Forelimb muscle (tissue), 1 donor: ENCODE measurements at regions not wholly inside any gene's neighbourhood (a gene's known extent, or its start where the extent isn't known, plus 50 kb on each side); places are given as distances from the start of the nearest gene placed in this dataset.
"Not testable (repeated sequence)": the region's sequence is repeated elsewhere in the genome, so short reads cannot be mapped to it uniquely, and the experiment has no call there.

Experiments used
- DNase-seq: peaks from one replicate; pipeline ENCODE4 v3.0.0-alpha.2; 2013; ENCODE audit warnings: low read depth

GRCh38 chr16:7967996-7968509 lies 622.3 kb downstream of the TMEM114 start:
- no peak for DNase-seq

GRCh38 chr16:7964744-7965143 lies 625.6 kb downstream of the TMEM114 start:
- no peak for DNase-seq

DNA sequence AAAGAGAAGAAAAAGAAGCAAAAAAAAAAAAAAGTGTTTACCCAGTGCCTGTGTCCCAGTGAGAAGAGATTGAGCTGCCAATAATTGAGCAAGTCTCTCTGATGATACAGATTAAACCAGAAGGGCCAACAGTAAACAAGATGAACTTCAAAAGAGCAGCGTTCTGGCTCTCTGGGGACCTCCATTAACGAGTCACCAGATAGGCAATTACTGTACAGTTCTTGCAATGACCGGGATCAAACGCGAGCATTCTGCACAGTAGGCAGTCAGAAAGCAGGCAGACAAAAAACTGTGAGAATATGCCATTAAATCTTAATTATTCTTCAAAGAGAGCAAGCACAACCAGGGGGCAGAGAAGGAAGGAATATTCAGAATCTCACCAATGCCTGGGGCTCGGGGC lies 626.1 kb downstream of the TMEM114 start:
- DNase-seq = no peak

DNA sequence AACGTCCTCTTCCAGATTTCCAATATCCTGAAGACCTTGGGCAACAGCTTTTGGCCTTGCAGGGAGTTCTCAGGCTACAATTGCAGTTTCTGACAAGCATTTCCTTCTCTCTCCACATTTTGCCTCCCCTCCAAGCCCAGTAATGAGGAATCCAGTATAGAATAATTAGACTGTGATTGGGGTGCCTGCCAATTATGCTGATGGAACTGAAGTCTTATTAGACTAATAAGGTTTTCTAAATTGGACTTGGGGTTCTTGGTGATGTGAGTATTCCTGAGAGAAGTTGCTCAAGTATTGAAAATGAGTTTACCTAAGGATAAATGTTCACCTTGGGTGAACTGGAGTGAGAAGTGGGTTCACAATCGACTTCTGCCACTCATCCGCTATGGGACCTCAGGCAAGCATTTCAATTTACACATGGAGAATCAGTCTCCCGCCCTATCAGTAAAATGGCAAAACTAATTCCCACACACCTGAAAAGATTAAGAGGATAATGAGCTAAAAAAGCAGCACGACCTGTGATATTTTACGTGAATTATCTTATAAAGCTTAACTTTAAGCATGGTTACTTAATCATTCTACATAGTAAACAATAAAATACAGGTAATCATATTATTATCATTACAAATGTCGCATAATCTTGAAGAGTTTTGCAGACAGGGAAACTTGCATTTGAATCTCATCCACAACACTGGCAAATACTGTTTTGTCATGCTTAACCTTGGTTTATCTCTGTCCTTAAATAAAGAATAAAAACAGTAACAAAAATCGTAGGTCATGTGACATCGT lies 628.0 kb downstream of the TMEM114 start:
- DNase-seq = no peak

DNA sequence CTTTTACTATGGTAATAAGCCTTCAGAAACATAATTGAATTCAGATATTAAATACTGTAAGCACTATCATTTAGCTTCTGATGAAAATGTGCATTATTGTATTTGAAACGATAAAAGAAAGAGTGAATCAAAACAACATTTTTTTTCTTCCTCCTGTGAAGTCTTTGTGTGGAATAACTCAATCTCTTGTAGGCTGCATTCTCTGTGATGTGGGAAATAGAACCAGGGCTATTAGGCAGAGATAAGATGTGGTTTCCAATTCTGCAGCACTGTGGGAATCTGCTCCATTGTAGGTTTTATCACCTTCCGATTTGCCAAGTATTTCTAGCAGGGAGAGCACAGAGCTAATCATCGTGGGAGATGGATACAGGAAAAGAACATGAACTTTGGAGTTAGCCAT lies 624.5 kb downstream of the RBFOX1 start:
- DNase-seq = no peak

DNA sequence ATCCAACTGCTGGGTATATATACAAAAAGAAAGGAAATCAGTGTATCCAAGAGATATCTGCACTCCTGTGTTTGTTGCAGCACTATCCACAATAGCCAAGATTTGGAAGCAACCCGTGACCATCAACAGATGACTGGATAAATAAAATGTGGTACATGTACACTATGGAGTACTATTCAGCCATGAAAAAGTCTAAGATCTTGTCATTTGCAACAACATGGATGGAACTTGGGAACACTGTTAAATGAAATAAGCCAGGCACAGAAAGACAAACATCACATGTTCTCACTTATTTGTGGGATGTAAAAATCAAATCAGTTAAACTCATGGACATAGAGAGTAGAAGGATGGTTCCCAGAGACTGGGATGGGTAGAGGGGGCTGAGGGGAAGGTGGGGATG lies 620.7 kb downstream of the RBFOX1 start:
- DNase-seq = no peak

- DNase-seq = no peak
These were observed 613.5 kb downstream of the RBFOX1 start for GRCh38 chr16:7946142-7946541.

GRCh38 chr16:7938175-7938574 lies 605.5 kb downstream of the RBFOX1 start:
- DNase-seq = peak; percentile 84

GRCh38 chr16:7921345-7921744 lies 588.7 kb downstream of the RBFOX1 start:
- no peak for DNase-seq

GRCh38 chr16:7919782-7920181 lies 587.1 kb downstream of the RBFOX1 start:
- no peak for DNase-seq

DNA sequence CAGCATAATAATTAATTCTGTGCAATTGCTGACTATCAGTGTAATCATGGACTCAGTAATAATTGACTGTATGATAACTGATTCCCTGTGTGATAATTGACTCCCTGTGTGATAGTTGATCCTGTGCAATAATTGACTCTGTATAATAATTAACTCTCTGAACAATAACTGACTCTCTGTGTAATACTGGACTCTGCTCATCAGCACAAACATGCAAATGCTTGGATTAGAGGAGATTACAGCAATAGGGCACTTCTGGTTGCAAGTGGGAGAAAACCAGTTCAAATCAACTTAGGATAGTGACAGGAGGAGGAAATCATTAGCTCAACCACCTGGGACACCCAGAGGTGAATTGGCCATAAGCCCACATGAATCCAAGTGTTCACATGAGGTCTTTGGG lies 582.1 kb downstream of the RBFOX1 start:
- no peak for DNase-seq

- DNase-seq = no peak
These were observed 579.5 kb downstream of the RBFOX1 start for GRCh38 chr16:7912132-7912531.

- no peak for DNase-seq
These were observed 577.5 kb downstream of the RBFOX1 start for GRCh38 chr16:7910116-7910515.

GRCh38 chr16:7888411-7888810 lies 555.8 kb downstream of the RBFOX1 start:
- DNase-seq = peak; percentile 17

GRCh38 chr16:7887316-7887715 lies 554.7 kb downstream of the RBFOX1 start:
- DNase-seq = no peak

DNA sequence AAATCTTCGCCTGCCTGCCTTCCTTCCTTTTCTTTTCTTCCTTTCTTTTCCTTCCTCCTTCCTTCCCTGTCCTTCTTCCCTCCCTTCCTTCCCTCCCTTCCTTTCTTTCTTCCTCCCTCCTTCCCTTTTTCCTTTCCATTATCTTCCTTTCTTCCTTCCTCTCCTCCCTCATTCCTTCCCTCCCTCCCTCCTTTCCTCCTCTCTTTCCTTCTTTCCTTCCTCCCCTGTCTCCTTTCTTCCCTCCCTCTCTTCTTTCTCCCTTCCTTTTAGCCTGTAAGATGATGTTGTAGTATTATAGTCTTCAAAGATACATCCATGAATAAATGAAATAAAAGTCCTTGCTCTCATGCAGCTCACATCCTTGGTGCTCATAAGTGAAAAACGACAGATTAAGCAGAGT lies 539.3 kb downstream of the RBFOX1 start:
- DNase-seq = no peak

GRCh38 chr16:7871371-7871770 lies 538.7 kb downstream of the RBFOX1 start:
- DNase-seq = no peak

DNA sequence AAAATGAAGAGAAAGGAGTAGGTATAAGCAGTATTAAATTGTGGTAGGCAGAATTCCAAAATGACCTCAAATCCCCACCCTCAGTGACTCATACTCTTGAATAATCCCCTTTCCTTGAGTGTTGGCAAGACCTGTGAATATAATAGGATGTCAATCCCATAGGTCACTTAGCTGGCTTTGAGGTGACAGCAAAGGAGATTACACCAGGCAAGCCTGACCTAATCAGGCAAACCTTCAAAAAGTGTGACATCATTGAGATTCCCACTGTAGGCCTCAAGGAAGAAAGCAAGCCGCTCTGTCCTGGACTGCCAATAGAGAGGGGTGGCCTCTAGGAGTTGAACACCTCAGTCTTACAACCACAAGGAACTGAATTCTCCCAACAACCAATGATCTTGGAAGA lies 535.2 kb downstream of the RBFOX1 start:
- DNase-seq = no peak

DNA sequence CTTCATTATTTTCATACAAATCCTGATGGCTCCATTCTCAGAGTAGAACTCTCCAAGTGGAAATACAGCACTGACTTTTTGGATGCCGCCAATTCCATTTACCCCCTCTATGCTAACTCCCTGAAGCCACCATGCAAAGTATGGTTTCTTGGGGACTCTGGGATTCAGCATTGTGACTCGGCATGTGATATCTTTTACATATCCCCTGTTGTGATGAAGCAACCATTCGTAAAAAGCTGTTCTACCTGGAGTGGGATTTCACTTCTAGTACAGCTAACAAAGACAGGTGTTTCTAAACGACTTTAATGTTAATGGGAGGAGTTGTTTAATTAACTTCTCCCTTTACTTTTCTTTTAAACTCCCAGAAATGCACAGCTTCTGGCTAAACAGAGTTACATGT lies 533.5 kb downstream of the RBFOX1 start:
- no peak for DNase-seq

GRCh38 chr16:7865393-7865792 lies 532.7 kb downstream of the RBFOX1 start:
- DNase-seq = not testable (repeated sequence)

- no peak for DNase-seq
These were observed 529.4 kb downstream of the RBFOX1 start for GRCh38 chr16:7861891-7862582.

DNA sequence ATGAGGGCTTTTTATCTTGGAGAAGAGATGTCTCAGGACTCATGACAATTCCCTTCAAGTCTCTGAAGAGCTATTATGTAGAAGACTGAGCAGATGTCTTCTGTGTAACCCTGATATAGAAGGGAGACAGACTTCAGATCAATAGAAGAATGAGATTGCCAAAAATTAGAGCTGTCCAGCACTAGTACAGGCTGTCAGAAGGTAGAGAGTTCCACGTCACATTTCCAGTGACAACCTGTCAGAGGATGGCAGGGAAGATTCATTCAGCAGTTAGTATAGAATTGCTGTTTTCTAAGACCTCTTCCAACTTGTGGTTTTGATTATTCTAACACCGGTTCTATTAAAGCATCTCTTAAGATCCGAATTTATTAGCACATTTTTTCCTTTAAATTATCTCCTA lies 520.6 kb downstream of the RBFOX1 start:
- DNase-seq = no peak

DNA sequence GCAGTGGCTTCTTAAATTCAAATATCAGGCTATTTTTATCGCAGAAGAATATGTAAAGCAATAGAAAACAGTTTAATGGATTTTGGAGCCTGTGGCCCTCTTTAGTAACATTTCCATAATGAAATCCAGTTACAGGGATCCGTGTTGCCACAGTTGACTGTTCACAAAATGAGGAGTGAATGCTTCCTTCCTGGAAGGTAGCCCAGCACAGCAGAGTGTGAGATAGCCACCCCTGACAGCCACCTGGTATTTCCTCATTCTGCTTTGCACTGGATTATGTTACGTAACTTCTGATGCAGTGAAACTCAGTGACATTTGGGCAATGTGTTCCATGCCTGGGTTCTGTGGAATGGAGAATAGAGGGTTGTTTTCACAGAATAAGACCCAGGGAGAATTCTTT lies 517.2 kb downstream of the RBFOX1 start:
- DNase-seq = no peak
